GM10248 (cell line): ENCODE measurements at regions not wholly inside any gene's neighbourhood (a gene's known extent, or its start where the extent isn't known, plus 50 kb on each side); places are given as distances from the start of the nearest gene placed in this dataset.

Experiments
- CTCF ChIA-PET: fragments of 300-600 bp; sonication (Branson Sonifier 250); formaldehyde crosslinking; extraction: SDS; loops from one replicate; lab custom pipeline; 2021; ENCODE audit warnings: antibody characterized with exemption; lab: Yijun Ruan, JAX
- POLR2A ChIA-PET: fragments of 350-650 bp; sonication (Branson Sonifier 250); formaldehyde crosslinking; extraction: SDS; loops from one replicate; lab custom pipeline; 2020; ENCODE audit warnings: antibody characterized with exemption; lab: Yijun Ruan, JAX
- DNase-seq: peaks from one replicate; pipeline ENCODE4 v3.0.0; 2012; ENCODE audit errors: extremely low spot score
- CTCF ChIP-seq: IDR thresholded peaks from 2 replicates; pipeline ENCODE4 v1.5.1; 2012; ENCODE audit warnings: mild to moderate bottlenecking, low read depth; ENCODE audit errors: extremely low read depth, missing control alignments, control extremely low read depth

- DNase-seq: no peak
- no peak for TF ChIP-seq CTCF
- ChIA-PET POLR2A (no interaction called here), CTCF (no interaction called here)
Observed at GRCh38 chrX:117751155-117751554, 365.5 kb downstream of the KLHL13 start.

- no peak for DNase-seq
- TF ChIP-seq CTCF: no peak
- ChIA-PET CTCF (no interaction called here), POLR2A (no interaction called here)
Observed at GRCh38 chrX:117744958-117745357, 371.7 kb downstream of the KLHL13 start.

GRCh38 chrX:117743469-117744251, 372.9 kb downstream of the KLHL13 start:
- CTCF ChIA-PET: interaction anchor here (0.7 to 1.6 kb wide), 2 partner anchors 8 to 11 kb away, joined by 3 read pairs; no protein-coding TSS in a partner anchor
- no peak for DNase-seq
- peak; percentile 11 for TF ChIP-seq CTCF
- POLR2A ChIA-PET: no interaction called here

- ChIA-PET CTCF (no interaction called here), POLR2A (no interaction called here)
- no peak for TF ChIP-seq CTCF
- no peak for DNase-seq
Observed at GRCh38 chrX:117713411-117713810, 403.2 kb downstream of the KLHL13 start.

GRCh38 chrX:117711782-117712181, 404.8 kb downstream of the KLHL13 start:
- ChIA-PET CTCF (no interaction called here), POLR2A (no interaction called here)
- DNase-seq: no peak
- TF ChIP-seq CTCF: no peak

GRCh38 chrX:117707948-117708743, 408.5 kb downstream of the KLHL13 start:
- TF ChIP-seq CTCF: no peak
- DNase-seq: no peak
- ChIA-PET POLR2A (no interaction called here), CTCF (no interaction called here)
